Head of caudate nucleus (tissue), 42 donors: ENCODE measurements at regions not wholly inside any gene's neighbourhood (a gene's known extent, or its start where the extent isn't known, plus 50 kb on each side); places are given as distances from the start of the nearest gene placed in this dataset.

Experiments used
- DNase-seq, 42 donors: peaks; one replicate each; pipeline versions ENCODE4 v3.0.0 to v3.0.0-alpha.2; 2020 to 2021; ENCODE audit warnings: mixed read lengths in 7 of 42
- intact Hi-C: fragments of 100-400 bp; cut with DNase I; formaldehyde crosslinking; loops from one replicate; pipeline ENCODE4 v1.15.0; 2022

DNA sequence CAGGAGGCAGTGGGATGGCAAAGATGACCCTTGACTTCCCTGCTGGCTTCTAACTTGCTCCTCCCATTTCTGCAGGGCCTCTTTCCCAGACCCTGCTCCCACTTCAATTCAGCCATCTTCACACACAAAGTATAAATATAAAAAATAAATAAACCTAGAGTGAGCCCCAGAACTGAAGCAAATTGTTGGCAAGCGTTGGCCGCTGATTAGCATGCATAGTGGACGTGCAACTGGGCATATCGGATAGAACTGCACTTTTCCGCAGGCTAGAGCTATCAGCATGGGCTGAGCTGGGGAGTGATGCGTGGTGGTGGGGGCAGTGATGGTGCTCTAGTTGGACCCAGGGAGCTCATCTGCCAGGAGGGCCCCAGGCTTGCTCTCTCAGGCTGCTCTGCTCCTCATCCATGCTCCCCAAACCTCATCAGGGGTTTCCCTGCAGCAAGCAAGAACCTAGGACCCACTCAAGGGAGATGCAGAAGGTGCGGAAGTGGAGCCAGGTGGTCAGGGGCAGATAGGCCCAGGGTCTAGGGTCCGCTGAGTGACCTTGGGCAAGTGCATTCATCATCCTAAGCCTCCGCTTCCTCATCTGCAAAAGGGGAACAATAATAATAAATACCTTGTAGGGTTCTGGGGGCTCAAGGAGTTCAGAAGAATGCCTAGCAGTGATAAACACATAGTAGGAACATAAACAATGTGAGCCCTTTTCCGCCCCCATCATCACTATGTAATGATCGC is 146.8 kb upstream of the PJA1 start:
- DNase-seq = peak in 3 of 42 donors; percentile 6 to 26 (median 7)
- intact Hi-C loops = no loop called here

DNA sequence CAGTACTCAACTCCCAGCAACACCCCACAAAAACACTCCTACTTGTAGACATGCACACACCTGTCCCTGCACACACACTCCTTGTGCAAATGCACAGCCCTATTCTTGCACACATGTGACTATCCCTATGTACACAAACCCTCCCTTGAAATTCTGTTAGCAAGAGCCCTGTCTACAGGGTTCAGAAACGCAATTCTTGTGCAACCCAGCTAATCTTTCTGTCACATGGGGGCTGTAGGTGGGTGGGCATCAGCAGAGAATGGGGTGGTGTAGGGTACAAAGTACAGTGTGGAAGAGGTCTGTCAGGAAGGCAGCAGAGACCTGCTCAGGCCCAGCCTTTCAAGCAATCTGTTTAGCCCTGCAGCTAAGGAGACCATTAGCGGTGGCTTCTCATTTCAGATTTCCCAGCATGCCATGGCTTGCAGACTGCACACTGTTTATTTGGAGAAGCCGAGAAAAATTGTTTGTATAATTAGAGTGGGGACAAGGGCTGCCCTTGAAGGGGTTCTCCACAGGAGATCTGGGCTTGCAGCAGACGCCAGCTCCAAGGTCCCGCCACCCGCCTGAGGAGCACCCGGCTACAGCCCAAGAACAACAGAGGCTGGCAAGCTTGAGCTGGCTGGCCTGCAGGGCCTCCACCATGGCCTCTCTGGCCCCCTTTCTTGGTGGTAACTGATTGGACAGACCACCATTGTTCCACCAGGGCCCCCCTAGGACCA is 144.0 kb upstream of the PJA1 start:
- intact Hi-C loops = no loop called here
- peak in 1 of 42 donors; percentile 11 for DNase-seq

DNA sequence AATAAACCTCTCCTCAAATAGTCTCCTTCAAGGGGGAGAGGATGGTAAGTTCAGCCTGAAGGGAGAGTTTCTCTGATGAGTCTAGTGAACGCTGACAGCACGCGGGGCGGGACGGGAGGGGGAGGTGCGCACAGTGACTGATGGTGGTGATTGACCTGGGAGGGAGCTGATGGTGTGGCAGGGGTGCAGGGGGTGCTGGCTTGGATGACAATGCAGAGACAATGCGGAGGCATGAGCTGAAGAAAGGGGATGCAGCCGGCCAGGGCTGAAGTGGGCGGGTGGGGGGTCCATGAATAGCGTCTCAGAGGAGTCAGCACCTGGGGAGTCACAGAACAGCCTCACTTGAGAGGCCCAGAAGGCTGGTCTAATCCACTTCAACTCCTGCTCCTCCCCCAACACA is 142.5 kb upstream of the PJA1 start:
- intact Hi-C loops = no loop called here

DNA sequence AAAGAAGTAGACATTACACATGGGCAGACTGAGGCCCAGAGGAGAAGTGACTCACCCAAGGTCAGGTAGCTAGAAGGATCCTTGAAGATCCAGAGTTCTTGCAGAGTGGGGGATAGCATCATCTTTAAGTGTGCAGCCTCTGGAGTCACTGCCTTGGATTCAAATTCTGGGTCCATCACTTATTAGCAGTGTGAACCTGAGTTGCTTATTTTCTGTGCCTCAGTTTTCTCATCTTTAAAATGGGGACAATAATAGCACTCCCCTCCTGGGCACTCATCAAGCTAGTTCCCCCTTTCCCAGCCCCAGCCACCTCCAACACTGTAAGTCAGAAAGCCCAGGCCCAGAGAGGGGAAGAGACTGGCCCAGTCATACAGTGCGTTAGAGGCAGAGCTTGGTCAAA is 141.8 kb upstream of the PJA1 start:
- intact Hi-C loops = no loop called here
- no peak for DNase-seq

More for the DNA sequence above, 142.5 kb upstream of the PJA1 start:
- DNase-seq = no peak

DNA sequence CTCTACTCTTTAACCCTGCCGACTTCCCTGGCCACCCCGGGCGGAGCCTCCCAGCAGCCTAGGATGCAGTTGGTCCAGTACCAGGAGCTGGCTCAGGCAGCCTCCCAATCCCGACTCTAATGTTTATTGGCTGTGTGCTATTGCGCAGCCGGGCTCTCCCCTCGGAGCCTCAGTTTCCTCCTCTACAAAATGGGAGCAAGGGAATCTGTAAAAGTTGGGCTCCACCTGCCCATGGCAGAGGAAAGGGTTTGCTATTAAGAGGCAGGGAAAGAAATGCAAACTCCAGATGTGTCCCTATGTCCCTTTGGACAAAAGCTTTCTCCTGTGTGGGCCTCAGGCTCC is 140.8 kb upstream of the PJA1 start:
- DNase-seq = no peak
- intact Hi-C loops = no loop called here

DNA sequence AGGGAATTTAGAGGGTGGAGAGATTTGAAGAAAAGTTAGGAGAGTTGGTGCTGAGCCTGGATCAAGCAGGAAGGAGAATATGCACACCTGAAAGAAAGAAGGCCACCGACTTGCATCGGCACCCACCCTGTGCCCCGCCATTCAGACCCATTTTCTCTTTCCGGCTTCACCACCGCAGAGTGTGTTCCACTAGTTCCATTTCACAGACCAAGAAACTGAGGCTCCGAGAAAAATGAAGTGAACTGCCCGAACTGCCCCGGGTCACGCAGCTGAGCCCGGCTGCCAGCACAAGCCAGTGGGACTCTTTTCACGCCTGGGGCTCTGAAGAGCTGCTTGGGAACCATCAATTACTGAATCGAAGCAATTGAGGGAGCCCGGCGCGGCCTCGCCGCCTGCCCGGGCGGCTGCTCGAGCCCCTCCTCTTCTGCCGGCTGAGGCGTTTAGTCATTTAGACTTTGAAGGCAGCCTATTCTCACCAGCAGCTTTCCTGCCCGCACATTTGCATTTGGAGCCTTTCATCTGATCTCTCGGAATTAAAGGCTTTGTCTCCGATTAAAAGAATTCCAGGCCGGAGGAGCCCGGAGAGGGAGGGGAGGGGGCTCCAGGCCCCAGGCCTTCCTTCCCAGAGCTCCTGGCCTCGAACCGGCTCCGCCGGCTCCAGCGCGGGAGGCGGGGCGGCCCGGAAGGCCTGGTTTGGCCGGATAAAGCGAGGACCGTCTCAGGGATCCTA is 140.2 kb upstream of the PJA1 start:
- intact Hi-C loops = no loop called here
- peak in 18 of 42 donors; percentile 3 to 50 (median 13) for DNase-seq

DNA sequence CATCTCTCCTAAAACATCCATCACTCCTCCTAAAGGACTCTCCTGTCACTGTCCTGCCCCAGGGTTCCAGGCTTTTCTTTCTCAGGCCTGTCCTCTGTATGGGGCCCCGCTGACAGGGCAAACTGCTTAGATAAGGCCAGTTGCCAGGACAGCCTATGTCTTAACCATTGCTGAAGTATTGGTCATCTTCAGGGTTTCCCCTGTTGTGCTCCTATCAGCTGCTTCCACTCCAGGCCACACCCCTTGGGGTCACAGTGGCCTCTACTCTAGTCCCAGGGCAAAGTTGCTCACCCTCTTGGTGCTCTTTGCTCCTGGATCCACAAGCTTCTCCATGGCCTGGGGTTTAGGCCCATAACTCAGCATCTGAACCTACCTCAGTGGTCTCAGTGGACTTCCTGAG is 138.0 kb upstream of the PJA1 start:
- no peak for DNase-seq
- intact Hi-C loops = no loop called here

DNA sequence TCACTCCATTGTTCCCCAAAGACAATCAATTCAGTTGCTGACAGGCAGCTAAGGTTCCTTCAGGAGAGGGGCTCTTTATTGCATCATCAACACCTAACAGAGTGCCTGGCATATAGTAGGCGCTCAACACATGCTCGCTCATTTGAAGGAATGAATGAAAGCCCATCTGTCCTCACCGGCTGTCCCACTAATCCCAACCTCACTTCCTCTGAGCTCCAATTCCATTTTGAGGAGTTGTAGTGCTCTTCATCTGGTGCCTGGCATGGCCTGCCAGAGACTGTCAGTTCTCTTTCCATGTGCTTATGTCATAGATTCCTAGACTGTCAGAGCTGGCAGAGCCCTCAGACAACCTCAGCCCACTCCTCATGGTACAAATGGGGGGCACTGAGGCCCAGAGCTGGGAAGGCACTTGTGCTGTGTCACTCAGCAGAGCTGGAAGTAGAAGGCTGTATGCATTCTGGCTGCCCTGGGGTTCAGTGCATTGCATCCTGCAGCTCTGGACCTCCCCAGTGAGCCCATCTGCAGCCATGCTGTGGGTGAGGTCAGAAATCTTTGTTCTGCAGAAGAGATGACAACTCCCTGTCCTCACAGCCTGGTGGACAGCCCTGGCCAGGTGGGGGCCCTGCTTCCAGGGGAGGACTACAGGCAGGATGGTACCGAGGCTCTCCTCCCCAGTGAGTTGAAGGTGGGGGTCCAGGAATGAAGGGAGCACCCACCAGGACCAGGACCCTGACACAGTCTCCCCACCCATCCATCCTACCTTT is 134.9 kb upstream of the PJA1 start:
- no peak for DNase-seq
- intact Hi-C loops = no loop called here

DNA sequence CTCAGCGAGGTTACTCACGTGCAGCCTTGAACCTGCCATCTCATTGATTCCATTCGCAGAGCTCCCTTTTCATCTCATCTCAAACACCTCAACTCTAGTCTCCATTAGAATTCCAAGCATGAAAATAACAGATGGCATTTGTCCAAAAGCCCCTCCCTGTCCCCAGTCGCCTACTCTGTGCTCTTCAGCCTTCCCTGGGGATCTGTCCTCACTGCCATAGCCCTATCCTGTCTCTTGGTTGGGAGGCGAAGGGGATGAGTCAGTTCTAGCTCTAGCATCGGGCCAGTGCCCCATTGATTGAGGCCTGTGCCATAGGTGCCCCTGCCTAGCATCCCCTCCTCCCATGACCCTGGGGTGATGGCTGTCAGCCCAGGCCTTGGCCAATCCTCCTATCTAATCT is 134.0 kb upstream of the PJA1 start:
- intact Hi-C loops = no loop called here
- no peak for DNase-seq

DNA sequence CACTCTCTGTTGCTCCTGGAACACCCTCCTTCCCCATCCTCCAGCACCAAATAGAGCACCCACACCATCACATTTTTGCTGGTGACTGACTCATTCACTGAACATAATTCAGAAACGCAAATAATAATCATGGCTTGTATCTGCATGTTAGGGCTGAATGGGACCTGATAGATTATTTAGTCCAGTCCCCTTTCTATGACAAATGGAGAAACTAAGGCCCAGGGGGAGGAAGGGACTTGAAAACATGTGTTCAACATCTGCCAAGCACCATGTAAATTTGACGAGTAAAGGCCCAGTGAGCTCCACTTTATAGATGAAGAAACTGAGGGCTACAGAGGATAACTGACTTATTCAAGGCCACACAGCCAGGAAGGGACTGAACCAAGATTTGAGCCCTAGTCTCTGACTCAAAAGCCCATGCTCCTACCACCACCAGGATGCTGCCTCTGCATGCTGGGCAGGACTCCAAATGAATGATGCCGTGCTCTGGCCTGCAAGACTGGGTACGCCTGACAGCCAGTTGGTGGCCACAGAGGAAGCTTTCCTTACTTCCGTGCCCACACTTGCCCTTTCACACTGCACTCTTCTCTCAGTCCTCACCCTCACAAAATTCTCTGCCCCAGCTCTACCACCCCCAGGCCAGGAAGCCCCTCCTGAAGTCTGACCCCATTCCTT is 133.3 kb upstream of the PJA1 start:
- DNase-seq = peak in 1 of 42 donors; percentile 2
- intact Hi-C loops = no loop called here

DNA sequence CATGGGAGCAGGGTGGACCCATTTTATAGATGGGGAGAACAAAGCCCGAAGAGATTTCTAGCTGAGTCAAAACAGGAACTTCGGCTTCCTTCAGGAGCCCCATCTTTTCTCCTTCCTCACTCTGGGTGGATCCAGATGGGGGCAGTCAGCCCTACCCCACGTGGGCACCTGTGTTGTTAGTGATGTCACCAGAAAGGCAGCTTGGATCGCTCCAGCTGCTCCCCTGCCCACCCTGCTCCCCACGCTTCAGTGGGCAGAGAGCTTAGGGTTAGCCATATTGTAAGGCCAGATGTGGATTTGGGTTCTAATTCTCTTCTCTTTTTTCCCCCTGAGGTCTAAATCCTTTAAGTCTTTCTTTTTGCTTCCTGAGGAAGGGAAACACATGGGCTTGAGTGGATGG is 132.3 kb upstream of the PJA1 start:
- intact Hi-C loops = no loop called here
- DNase-seq = no peak

DNA sequence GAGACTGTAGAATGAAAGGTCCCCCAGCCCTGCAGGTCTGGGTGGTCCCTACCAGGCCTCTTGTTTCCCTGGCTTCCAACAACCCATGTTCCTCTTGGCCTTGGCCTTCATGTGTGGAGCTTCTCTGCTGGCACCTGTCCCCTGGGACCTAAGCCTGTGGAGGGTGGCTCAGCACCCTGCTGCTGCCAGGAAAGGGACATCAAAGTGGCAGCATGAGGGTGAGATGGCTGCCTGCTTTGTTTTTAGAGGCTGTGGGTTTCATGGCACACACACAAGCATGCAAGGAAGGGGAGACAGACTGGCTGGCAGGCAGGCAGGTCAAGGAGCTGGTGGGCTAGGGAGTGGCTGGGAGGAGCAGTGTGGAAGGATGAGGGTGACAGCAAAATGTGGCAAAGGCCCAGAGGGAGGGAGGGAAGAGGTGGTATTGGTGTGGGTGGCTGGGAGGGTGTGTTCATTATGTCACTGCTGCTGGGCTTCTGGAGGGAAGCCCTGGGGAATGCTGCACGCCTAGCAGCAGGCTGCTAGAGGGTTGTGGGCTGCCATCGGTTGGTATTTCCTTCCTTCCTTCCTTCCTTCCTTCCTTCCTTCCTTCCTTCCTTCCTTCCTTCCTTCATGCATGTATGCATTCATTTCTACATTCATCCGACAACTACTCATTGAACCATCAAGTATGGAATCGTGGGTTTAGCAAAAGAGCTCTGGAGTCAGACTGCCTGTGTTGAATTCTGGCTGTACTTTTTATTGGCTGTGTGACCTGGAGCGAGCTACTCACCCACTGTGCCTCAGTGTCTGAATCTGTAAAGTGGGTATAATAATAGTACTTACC is 128.7 kb upstream of the PJA1 start:
- DNase-seq = no peak
- intact Hi-C loops = no loop called here

DNA sequence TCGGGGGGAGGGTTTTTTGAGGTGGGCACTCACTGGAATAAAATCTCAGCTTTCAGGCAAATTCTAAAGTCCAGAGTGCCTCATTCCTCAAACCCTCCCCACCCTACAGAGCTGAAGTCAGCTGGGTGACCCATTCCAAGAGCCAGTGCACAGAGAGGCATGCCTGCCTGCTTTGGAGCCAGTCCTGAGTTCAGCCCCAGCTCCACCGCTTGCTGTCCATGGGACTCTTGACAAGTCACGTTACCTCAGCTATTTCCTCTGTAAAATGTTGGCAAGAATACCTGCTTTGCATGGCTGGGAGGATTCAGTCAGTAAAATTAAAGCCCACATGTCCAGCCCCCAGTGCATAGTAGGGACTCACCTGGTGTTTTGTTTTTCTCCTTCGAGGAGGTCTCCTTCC is 125.9 kb upstream of the PJA1 start:
- no peak for DNase-seq
- intact Hi-C loops = no loop called here

DNA sequence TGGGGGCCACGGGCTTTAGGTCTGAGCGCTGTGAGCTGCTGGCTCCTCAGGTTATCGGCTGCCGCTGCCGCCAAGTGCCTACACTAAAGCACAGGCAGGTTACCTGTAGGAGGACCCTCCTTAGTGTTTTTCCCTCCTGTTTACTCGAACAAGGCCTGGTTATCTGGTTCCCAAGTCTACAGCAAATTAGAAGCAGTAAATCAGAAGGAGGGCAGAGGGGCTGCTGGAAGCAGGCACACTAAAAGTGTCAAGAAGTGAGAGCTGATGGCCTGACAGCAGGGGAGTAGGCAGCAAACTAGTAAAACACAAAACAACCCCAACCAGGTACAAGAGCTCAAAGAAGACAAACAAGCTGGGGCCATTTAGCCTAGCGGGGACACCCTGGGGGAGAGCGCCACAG is 125.0 kb upstream of the PJA1 start:
- no peak for DNase-seq
- intact Hi-C loops = no loop called here

DNA sequence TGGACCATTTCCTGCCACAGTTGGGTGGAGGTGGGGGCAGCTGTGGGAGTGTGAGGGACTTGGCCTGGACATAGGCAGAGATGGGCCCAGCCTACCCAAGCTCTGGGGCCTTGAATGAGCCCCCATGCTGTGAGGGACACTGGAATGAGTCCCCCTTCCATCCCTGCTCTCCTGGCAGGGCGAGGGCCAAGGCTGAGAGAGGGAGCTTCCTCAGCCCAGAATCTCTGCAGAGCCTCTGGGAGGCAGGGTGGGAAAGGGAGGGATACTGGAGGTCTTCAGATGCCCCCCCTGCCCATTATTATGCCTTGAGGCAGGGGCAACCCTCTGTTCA is 124.5 kb upstream of the PJA1 start:
- no peak for DNase-seq
- intact Hi-C loops = loop anchor here (5.0 kb wide), 1 partner anchor 462 kb away; the partner anchor contains the start of gene EFNB1

DNA sequence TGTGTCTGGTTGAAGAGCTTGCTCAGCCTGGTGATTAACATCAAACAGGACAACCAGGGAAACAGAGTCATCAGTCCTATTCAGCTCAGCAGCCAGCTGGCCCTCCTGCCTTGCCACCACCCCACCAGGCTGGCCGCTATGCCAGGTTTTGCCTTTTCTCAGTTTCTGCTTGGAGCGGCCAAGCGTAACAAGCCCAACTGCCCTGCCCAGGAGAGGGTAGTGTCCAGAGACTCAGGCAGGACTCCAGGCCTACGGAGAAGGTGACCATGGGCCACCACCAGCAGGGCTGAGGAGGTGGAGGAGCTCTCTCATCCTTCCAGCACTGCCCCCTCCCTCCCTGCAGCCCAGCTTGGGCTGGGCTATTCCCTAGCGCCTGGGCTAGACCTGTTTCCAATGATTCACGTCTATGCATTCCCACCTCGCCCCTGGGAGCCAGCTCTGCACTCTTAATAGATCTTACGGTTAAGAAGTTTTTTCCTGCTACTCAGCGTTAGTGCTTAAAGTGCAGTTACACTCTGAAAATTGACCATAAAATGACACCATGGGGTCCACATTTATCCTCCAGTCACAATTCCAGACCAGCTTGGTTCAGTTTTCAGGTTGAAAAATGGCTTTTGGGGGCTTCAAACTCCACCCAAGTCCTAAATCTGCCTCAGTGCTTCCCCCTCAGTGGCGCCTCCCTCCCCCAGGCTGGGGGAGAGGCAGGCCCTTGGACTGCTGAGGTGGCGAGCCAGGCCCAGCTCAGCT is 124.0 kb upstream of the PJA1 start:
- intact Hi-C loops = loop anchor here (5.0 kb wide), 1 partner anchor 462 kb away; the partner anchor contains the start of gene EFNB1
- no peak for DNase-seq

DNA sequence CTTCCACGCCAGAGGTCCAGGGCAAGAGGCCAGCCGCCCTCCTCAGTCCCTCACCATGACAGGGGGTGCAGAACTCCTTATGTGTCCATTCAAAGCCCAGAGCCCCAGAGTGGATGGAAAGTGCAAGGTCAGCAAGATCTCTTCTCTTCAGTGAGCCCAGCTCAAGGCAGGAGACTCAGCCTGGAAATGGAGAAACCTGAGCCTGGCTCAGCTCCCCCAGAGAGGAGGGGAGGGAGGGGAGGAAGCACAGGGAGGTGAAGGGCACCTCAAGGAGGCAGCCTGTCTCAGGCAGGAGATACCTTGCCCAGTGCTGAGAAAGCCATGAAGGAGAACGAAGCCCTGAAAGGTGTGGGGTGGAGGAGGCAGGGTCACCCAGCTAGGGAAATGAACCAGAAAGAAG is 121.8 kb upstream of the PJA1 start:
- DNase-seq = no peak
- intact Hi-C loops = loop anchor here (5.0 kb wide), 1 partner anchor 460 kb away; the partner anchor contains the start of gene EFNB1

DNA sequence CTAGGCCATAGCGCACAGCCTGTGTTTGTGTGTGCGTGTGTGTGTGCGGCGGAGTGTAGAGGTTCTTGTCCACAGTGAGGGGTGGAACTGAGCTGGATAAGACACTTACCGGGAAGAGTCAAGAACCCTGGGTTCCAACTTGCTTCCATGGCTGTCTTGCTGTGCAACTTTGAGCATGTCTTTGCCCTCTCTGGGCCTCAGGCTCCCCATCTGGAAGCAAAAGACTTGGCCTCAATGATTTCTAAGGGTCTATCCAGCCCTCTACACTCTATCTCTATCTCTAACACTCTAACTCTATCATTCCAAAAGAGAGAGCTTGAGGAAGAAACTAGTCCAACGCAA is 121.3 kb upstream of the PJA1 start:
- DNase-seq = no peak
- intact Hi-C loops = loop anchor here (5.0 kb wide), 1 partner anchor 459 kb away; the partner anchor contains the start of gene EFNB1
